ENCODE measurements at regions not wholly inside any gene's neighbourhood (a gene's known extent, or its start where the extent isn't known, plus 50 kb on each side); places are given as distances from the start of the nearest gene placed in this dataset.
"Not testable (repeated sequence)": the region's sequence is repeated elsewhere in the genome, so short reads cannot be mapped to it uniquely, and the experiment has no call there.

DNA sequence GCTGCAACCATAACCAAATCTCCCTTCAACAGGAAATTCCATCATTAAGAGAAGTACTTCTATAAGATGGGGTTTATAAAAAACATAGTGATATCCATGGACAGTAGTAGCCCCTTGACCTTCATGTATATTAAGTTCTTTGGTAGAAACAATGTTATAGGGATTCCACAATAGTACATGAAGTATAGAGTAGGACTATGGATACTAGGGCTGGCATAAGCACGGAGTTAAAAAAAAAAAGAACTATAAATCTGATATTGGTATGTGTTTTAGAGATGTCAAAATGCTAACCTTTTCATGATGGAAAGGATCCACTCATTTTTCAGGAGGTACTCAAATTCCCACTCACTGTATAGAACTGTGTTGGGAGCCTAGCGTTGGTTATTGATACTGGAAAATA is 337.6 kb downstream of the FGF10 start:
- no peak for DNase-seq (ENCODE audit: low read depth in 2 of 3, low spot score in 2 of 3)

DNA sequence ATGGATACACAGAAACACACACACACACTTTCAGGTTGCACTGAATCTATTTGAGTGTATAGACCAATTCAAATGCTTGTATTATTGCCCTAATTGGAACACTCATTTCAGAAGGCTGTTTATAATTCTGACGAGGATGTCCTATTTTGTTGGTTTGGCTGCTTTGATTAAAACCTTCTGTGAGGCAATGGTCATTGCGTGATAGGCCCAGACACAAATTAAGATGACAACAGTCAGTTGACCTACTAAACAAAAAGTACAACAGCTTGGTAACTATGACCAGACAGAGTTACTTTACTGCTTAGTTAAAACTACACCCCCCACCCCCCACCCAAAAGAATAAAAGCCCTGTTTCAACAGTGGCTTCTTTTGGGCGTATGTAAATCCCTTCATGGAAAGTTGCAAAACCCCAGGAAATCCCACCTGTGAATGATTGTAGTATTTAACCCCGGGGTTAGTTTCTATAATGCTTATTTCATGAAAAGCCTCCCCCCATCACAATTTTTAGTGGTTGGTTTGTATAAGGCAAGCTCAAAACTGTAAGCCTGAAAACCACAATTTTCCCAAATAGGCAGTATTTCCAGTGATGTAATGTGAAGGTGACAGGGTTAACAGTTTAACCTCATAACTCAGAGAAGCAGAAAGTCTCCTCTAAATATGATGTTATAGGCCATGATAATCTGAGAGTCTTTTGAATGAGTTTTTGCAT is 340.8 kb downstream of the FGF10 start:
- DNase-seq (ENCODE audit: low read depth in 2 of 3, low spot score in 2 of 3), result no peak

DNA sequence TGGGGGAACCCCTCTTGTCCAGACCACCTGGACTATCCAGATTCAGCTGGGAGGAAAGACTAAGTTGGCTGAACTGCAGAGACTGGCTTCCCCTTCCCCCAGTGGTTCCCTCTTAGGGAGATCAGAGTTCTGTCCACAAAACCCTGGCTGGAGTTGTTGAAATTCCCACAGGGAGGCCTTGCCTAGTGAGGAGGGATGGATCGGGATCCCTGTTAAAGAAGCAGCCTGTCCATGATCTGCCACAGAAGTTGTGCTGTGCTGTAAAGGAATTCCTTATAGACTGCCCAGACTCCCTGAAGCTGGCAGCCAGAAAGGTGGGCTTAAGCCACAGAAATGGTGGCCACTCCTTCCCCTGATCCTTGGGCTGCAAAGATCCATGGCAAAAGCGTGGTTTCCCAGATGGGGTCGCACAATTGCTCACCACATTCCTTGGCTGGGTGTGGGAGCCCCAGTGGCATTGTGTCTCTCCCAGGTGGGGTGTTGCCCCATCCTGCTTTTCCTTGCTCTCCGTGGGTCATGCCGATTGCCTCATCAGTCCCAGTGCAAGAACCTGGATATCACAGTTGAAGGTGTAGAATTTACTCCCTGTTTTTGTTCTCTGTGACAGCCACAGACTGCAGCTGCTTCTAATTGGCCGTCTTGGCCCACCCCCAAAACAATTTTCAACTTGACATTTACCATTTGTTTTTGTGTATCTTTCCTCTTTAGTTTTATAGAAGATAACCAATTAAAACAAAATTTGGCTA is 342.4 kb downstream of the FGF10 start:
- DNase-seq (ENCODE audit: low read depth in 2 of 3, low spot score in 2 of 3), result no peak

DNA sequence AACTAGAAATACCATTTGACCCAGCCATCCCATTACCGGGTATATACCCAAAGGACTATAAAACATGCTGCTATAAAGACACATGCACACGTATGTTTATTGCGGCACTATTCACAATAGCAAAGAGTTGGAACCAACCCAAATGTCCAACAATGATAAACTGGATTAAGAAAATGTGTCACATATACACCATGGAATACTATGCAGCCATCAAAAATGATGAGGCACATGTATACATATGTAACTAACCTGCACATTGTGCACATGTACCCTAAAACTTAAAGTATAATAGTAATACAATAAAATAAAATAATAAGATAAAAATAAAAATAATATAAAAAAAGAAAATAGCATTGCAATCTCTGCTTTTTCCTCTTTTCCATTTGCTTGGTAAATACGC is 344.7 kb downstream of the FGF10 start:
- DNase-seq (ENCODE audit: low read depth in 2 of 3, low spot score in 2 of 3), result not testable (repeated sequence)

DNA sequence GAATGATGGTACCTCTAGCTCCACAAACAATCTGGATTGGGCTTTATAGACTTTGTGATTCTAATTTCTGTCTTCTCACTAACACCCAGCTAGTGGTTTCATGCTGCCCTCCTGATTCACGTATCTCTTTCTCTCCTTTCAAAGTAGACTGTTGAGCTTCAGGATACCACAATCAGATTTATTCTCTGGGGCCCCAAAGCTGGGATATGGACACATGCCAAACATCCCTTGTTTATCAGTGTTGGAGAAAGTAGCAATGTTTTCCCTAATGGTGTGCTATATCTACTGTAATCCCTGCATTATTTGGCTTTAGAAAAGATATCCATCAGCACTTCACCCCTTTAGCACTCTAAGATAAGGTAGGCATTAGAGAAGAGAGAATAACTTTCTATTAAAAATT is 361.0 kb downstream of the FGF10 start:
- DNase-seq (ENCODE audit: low read depth in 2 of 3, low spot score in 2 of 3), result no peak

DNA sequence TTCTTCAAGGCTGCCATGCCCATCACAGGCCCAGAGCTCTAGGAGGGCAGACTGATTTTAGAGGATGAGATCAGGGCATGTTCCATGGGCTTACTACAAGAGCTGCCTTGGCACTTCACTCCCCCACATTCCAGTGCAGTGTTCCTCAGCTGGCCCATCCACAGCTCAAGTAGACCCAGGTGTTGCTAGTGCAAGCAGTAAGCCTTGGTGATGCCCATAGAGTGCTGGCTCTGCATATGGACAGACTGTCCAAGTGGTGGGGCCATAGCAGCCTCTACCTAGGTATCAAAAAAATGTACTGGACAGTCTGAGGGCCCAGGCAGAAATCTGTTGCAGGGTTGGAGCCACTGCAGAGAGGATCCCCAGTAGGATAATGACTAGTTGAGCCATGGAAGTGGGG is 366.6 kb downstream of the FGF10 start:
- no peak for DNase-seq (ENCODE audit: low read depth in 2 of 3, low spot score in 2 of 3)

DNA sequence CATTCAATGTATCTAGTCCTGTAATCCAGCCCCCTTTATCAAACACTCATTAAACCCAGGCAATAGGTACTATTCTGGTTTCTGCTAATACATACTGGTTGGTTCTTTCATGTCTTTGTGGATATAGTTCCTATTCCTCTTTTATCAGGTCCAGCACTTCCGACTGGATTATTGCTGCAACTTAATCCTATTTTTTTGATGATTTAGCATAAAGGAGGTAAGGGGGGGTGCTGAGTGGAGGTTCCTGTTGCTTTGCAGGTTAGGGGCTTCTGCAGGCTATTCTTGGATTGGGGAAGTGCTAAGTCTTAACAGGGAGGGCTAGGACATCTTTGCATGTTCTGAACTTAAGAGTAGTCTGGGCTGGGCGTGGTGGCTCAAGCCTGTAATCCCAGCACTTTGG is 377.7 kb downstream of the FGF10 start:
- DNase-seq (ENCODE audit: low read depth in 2 of 3, low spot score in 2 of 3), result no peak

- no peak for DNase-seq (ENCODE audit: low read depth in 2 of 3, low spot score in 2 of 3)
These were observed 386.8 kb downstream of the FGF10 start for GRCh38 chr5:44002381-44002901.

DNA sequence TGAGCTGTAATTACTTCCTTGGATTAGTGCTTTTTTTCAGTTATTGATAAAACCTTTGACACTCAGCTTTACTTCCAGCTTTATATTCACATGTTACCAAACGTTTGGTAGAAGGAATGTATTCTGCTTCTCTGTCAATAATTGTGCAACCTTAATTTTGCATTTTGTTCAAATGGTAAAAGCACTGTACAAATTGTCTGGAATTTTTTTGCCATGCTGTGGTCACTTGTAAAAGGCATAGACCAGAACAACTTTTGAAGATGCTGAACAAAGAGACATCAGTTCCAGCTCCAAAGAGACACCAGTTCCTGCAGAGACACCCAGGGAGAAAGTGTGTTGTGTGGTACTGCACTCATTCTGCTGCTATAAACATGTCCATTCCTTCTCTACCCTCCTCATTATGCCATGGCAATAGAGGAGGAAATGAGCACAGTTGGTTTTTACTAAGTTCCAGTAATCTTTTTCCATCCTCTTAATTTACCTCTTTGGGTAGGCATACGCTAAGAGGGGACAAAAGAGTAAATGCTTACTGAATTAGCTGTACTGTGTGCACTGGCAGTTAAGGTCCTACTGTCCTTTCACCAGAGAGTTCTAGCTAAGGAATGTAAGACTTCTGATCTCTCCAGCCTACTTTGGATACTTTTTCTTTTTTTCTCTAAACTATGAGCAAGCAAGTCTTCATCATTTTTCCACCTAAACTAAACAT is 387.4 kb downstream of the FGF10 start:
- no peak for DNase-seq (ENCODE audit: low read depth in 2 of 3, low spot score in 2 of 3)

DNA sequence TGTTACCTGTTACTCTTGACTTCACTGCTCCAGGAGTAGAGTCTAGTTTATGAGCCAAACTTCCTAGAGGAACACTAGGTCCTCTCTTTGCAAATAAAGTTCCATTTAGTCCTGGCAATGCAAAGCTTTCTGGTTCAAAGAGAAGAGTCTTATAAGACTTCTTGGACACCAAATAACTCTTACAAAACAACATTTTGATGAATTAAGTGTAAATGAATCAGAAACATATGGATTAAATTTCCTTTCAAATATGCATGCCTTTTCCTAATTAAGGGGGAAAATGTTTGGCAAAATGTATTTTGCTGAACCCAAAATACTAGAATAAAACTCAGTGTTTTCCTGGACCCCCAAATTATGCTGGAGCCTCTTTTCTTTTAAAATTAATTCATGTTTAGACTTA is 388.0 kb downstream of the FGF10 start:
- DNase-seq (ENCODE audit: low read depth in 2 of 3, low spot score in 2 of 3), result no peak

- DNase-seq (ENCODE audit: low read depth in 2 of 3, low spot score in 2 of 3), result no peak
These were observed 391.5 kb downstream of the FGF10 start for GRCh38 chr5:43997647-43998272.

DNA sequence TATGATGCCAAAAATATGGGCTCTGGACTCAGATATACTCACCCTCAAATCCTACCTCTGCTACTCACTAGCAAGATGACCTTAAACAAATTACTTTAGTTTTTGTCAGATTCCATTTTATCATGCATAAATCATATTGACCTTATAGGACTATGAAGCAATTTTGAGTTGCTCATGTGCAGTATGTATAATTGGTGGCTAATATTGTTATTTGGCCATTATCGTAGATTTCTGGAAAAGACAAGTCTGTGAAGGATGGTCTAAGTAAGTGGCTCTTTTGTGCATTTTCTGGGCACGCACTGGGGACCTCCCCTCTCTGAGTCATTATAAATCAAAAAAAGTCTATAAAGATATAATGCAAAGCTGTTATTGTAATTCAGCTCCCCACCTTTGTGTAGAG is 393.0 kb downstream of the FGF10 start:
- no peak for DNase-seq (ENCODE audit: low read depth in 2 of 3, low spot score in 2 of 3)

DNA sequence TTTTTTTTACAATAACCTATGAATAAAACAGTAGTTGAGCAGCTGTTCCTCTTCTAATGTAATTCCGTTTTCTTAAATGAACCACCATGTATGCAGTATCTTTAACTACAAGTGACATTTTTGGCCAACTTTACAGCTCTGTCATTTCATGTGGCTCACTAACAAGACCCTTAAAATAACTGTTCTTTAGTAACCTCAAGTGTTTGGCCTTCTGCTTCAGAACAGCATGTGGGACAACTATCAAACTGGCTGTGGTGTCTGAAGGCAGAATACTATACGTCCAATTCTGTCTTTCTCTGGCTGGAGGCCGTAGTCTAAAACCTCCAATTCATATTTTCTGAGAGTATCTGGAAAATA is 391.4 kb downstream of the NNT start:
- no peak for DNase-seq (ENCODE audit: low read depth in 2 of 3, low spot score in 2 of 3)

DNA sequence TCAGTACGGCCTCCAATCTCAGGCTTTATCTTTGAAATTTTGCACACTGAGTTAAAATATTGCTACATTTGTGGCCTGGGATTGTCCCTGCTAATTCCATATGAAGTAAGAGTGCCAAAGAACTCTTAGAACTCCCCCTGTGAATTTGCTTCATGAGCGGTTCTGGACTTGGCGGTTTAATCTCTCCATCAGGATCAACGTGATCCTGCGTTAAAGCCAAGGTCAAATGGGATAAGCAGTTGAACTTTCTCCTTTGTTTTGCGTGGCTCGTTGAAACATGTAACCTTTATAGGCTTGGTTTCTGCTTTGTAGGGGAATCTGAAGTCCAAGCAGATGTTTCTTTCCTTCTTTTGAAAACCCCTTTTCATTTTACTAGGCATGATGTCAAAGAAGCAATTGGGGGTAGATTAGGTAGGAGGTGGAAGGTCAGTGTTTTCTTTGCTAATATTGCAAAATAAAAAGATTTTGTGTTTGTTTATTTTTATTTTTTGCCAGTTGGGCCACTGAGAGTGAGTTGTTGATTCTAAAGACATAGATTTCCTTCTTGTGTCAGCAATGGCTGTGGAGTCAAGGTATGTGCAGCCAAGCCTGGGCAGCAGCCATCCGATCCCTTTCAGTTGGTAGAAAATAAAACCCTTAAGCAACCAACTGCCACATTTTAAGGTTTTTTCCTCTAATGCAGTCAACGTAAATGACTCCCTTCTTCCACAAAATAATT is 390.8 kb downstream of the NNT start:
- DNase-seq (ENCODE audit: low read depth in 2 of 3, low spot score in 2 of 3), result no peak

DNA sequence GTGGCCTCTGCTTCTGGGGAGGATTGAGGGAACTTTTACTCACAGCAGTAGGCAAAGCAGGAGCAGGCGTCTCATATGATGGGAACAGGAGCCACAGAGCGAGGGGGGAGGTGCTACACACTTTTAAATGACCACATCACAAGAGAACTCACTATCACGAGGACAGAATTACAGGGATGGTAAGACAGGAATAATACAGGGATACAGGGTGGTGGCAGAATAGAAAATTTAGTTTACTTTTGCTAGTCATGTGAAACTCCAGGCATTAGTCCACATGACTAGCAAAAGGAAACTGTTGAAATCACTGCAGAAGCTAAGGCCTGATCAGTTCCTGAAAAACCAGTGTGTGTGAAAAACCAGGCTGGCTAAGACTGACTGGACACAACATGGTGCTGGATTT is 382.4 kb downstream of the NNT start:
- no peak for DNase-seq (ENCODE audit: low read depth in 2 of 3, low spot score in 2 of 3)

DNA sequence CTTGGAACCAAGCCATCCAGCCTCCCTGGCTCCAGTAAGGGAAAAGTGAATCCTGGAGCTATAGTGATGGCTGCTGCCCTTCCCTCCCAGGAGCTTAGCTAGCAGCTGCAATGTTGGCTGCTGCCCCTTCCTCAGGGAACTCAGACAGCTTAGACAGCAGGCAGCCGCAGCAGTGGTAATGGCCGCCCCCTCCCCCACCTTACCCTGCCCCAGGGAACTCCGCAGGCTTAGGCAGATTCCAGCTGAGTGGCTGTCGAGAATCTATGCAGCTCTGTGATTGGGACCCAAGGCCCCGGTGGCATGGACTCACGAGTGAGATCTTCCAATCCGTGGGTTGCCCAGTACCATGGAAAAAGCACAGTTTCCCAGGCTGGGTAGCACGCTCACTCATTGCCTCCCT is 378.6 kb downstream of the NNT start:
- no peak for DNase-seq (ENCODE audit: low read depth in 2 of 3, low spot score in 2 of 3)

DNA sequence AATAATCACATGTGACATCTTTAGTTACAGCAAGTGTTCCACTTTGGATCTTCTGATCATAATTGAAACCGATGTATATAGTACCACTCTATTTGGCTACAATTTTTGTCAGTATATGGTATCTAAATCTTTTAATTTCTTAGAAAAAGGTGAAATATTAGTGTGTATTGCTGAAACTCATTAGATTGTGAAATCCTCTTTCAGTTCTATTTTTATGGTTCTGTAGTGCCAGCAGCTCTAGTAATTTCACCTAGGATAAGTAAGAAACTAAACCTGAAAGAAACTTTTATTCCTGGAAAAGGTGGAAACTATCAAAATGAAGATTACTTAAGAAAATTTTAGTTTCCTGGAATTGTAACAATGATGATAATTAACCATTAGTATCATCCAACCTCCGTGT is 370.9 kb downstream of the NNT start:
- no peak for DNase-seq (ENCODE audit: low read depth in 2 of 3, low spot score in 2 of 3)

- no peak for DNase-seq (ENCODE audit: low read depth in 2 of 3, low spot score in 2 of 3)
These were observed 370.3 kb downstream of the NNT start for GRCh38 chr5:43973318-43973717.

DNA sequence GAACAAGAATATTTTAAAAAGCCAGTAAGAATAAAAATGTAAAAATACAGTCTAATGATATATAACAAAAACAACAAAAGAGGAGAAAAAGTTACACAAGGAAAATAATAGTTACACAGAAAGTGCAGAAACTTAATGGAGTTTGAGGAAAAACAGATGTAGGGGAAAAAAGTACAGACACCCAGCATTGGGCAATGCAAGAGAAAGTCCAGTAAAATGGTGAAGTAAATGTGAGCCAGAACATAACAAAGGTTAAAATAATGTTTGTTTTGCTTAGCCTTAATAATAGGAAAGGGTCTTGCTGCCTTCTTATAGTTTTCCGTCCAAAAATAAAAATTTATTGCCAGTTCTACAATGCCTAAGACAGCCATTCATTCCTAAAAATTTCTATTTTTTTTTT is 364.2 kb downstream of the NNT start:
- DNase-seq (ENCODE audit: low read depth in 2 of 3, low spot score in 2 of 3), result no peak

GRCh38 chr5:43959144-43959543 is 356.2 kb downstream of the NNT start:
- no peak for DNase-seq (ENCODE audit: low read depth in 2 of 3, low spot score in 2 of 3)

DNA sequence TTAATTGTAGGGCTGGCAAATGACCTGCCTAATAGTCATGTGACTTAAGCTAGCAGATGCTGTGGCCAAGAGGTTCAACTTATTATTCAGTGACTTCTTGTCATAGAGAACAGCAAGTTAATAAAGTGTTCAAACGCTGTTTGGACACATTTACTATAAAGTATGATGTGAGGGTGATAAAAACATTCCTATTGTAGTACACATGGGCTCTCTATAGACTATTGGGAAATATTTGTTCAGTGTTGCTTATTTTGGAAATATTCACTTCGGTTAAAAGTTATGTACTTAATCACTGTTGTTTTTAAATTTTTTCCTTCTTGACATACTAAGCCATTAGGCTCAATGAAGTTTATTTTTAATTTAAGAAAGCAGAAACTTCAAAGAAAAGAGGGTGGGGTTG is 345.0 kb downstream of the NNT start:
- no peak for DNase-seq (ENCODE audit: low read depth in 2 of 3, low spot score in 2 of 3)
